A673 (cell line): ENCODE measurements at regions not wholly inside any gene's neighbourhood (a gene's known extent, or its start where the extent isn't known, plus 50 kb on each side); places are given as distances from the start of the nearest gene placed in this dataset.

Source experiments
- BruUV-seq: library from RNA; stranded (reverse); fragments of 400-500 nt; replicated peaks from 2 replicates; lab custom pipeline; 2021; lab: Mats Ljungman, UMichigan
- CTCF ChIA-PET: fragments of 300-600 bp; sonication (Branson Sonifier 250); formaldehyde crosslinking; loops from one replicate; lab custom pipeline; 2022; ENCODE audit warnings: antibody characterized with exemption; lab: Charles Lee
- POLR2A ChIA-PET: fragments of 300-600 bp; sonication (Branson Sonifier 250); formaldehyde crosslinking; loops from one replicate; lab custom pipeline; 2022; ENCODE audit warnings: antibody characterized with exemption; ENCODE audit not compliant: low non-redundant PET; lab: Charles Lee
- DNase-seq: peaks from one replicate; pipeline ENCODE4 v3.0.0-alpha.2; 2015; ENCODE audit warnings: low spot score
- H3K27ac ChIP-seq: fragments of 200-600 bp; sonication (generic); 2 replicates; pipeline ENCODE4 v1.5.1; 2016; ENCODE audit warnings: mixed run types, low read depth, mild to moderate bottlenecking, mixed read lengths, antibody characterized with exemption, low read length; ENCODE audit not compliant: poor library complexity, severe bottlenecking
- H3K27me3 ChIP-seq: fragments of 200-600 bp; sonication (generic); replicated peaks from 2 replicates; pipeline ENCODE4 v1.6.1; 2017; ENCODE audit warnings: mixed run types, low read depth, mild to moderate bottlenecking, mixed read lengths, antibody characterized with exemption, low read length; ENCODE audit not compliant: insufficient read depth, poor library complexity
- H3K36me3 ChIP-seq: fragments of 200-600 bp; sonication (generic); 2 replicates; pipeline ENCODE4 v1.6.1; 2016; ENCODE audit warnings: mixed run types, mild to moderate bottlenecking, mixed read lengths, antibody characterized with exemption, low read length; ENCODE audit not compliant: insufficient read depth, poor library complexity, severe bottlenecking
- H3K4me1 ChIP-seq: fragments of 200-600 bp; sonication (generic); 2 replicates; pipeline ENCODE4 v1.6.1; 2017; ENCODE audit warnings: mixed run types, mild to moderate bottlenecking, mixed read lengths, antibody characterized with exemption, low read length; ENCODE audit not compliant: insufficient read depth, poor library complexity, severe bottlenecking
- H3K4me3 ChIP-seq: fragments of 200-600 bp; sonication (generic); 2 replicates; pipeline ENCODE4 v1.5.1; 2016; ENCODE audit warnings: low read depth, mixed run types, mild to moderate bottlenecking, mixed read lengths, low read length; ENCODE audit not compliant: poor library complexity, severe bottlenecking
- H3K9me3 ChIP-seq: fragments of 200-600 bp; sonication (generic); 2 replicates; pipeline ENCODE4 v1.6.1; 2016; ENCODE audit warnings: mixed run types, low read depth, mild to moderate bottlenecking, mixed read lengths, antibody characterized with exemption, low read length; ENCODE audit not compliant: poor library complexity, severe bottlenecking
- CTCF ChIP-seq: fragments of 300-800, 200-600 bp; sonication (generic); conservative IDR thresholded peaks from 2 replicates; pipeline ENCODE4 v1.5.1; 2017; ENCODE audit warnings: low read depth, mild to moderate bottlenecking, antibody characterized with exemption, low read length, moderate library complexity, mixed read lengths
- EZH2 ChIP-seq: fragments of 200-600 bp; sonication (generic); IDR thresholded peaks from 2 replicates; pipeline ENCODE4 v1.6.1; 2017; ENCODE audit warnings: borderline replicate concordance, low read depth, mild to moderate bottlenecking, mixed read lengths, antibody characterized with exemption, low read length; ENCODE audit not compliant: poor library complexity, severe bottlenecking
- intact Hi-C: fragments of 100-400 bp; cut with micrococcal nuclease; formaldehyde crosslinking; loops from one replicate; pipeline ENCODE4 v1.10.0; 2022; ENCODE audit not compliant: unreplicated experiment

- CTCF ChIA-PET: no interaction called here
- H3K4me3 ChIP-seq: no peak overlapping the region
- intact Hi-C loops: no loop called here
- no peak for DNase-seq
- TF ChIP-seq CTCF: no peak
- no peak for TF ChIP-seq EZH2
- H3K9me3 ChIP-seq: no peaks in the 10 kb centered on the region
- no peaks in the 10 kb centered on the region for H3K27me3 ChIP-seq
- no peak overlapping the region for H3K27ac ChIP-seq
- no TSS peak for BruUV-seq
- POLR2A ChIA-PET: interaction anchor here (1.0 kb wide), 1 partner anchor 54 kb away, joined by 6 read pairs; no protein-coding TSS in a partner anchor
- no peaks in the 10 kb centered on the region for H3K4me1 ChIP-seq
- no peaks in the 10 kb centered on the region for H3K36me3 ChIP-seq
These were observed 388.2 kb upstream of the RGMA start for GRCh38 chr15:93477188-93477587.

DNA sequence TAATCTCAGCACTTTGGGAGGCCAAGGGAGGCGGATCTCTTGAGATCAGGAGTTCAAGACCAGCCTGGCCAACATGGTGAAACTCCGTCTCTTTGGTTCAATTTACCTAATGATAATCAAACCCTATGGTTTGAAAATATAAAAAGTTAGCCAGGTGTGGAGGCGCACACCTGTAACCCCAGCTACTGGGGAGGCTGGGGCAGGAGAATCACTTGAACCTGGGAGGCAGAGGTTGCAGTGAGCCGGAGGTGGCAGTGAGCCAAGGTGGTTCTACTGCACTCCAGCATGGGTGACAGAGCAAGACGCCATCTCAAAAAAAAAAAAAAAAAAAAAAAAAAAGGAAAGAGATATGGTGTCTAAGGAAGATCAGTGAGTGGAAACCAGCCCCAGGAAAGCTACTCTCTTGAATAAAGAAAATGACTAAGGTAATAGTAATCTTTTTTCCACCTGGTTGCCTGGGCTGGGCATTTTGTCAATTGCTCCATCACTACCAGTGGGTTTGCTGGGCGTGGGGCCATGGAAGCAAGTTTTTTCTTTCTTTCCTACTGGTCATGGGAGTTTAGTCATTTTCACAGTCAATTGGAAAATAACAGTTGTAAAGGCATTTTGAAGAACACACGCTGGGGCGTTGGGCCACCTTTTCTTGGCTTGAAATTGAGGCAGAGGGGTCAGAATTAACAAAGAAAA is 387.6 kb upstream of the RGMA start:
- Histone ChIP-seq H3K36me3 (no peaks in the 10 kb centered on the region), H3K9me3 (no peaks in the 10 kb centered on the region), H3K4me3 (no peak overlapping the region), H3K4me1 (no peaks in the 10 kb centered on the region), H3K27ac (no peak overlapping the region), H3K27me3 (no peaks in the 10 kb centered on the region)
- no peak for DNase-seq
- intact Hi-C loops: no loop called here
- TF ChIP-seq CTCF: no peak
- TF ChIP-seq EZH2: no peak
- ChIA-PET POLR2A (interaction anchor here (1.0 kb wide), 1 partner anchor 53 kb away, joined by 6 read pairs; no protein-coding TSS in a partner anchor), CTCF (no interaction called here)
- BruUV-seq: no TSS peak

DNA sequence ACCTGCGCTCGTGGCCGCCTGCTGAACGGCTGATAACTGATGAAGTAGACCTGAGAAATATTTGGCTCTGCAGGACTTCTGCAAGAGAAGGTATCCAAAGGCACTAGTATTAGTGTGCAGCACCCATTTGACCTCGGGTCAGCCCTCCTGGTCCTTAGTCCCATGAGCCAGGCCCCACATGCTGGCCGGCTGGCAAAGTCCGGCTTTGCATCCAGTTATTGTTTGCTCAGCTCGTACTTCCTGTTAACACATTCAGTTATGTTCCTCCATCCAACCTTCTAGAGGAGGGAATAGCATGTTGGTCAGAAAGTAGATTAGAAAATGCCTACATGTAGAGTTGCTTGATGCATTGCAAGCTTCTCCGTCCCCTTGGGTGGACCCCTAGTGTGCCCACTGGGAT is 385.7 kb upstream of the RGMA start:
- CTCF ChIA-PET: no interaction called here
- Histone ChIP-seq H3K27me3 (no peaks in the 10 kb centered on the region), H3K27ac (no peak overlapping the region), H3K4me1 (no peaks in the 10 kb centered on the region), H3K36me3 (no peaks in the 10 kb centered on the region), H3K9me3 (no peaks in the 10 kb centered on the region), H3K4me3 (no peak overlapping the region)
- TF ChIP-seq CTCF (no peak), EZH2 (no peak)
- POLR2A ChIA-PET: no interaction called here
- no TSS peak for BruUV-seq
- DNase-seq: no peak
- intact Hi-C loops: no loop called here
